HCT116 (cell line): ENCODE measurements at regions not wholly inside any gene's neighbourhood (a gene's known extent, or its start where the extent isn't known, plus 50 kb on each side); places are given as distances from the start of the nearest gene placed in this dataset.

Source experiments
- CEBPB ChIP-seq: IDR thresholded peaks from 2 replicates; pipeline ENCODE4 v1.6.1; 2012; ENCODE audit warnings: low read depth
- EZH2 ChIP-seq: fragments of 200-600 bp; sonication (generic); IDR thresholded peaks from 2 replicates; pipeline ENCODE4 v1.6.1; 2017; ENCODE audit warnings: antibody characterized with exemption, mixed run types
- FOSL1 ChIP-seq: IDR thresholded peaks from 2 replicates; pipeline ENCODE4 v1.6.1; 2012; ENCODE audit warnings: low read depth
- POLR2A ChIP-seq: IDR thresholded peaks from 2 replicates; pipeline ENCODE4 v1.7.0; 2011; ENCODE audit warnings: borderline replicate concordance; ENCODE audit not compliant: insufficient read depth, insufficient read length; ENCODE audit errors: extremely low read depth
- SP1 ChIP-seq: IDR thresholded peaks from 2 replicates; pipeline ENCODE4 v1.6.1; 2012; ENCODE audit warnings: low read depth
- YY1 ChIP-seq: IDR thresholded peaks from 2 replicates; pipeline ENCODE4 v1.6.1; 2011; ENCODE audit warnings: low read length, low read depth, moderate library complexity, mild to moderate bottlenecking; ENCODE audit not compliant: insufficient replicate concordance; ENCODE audit errors: extremely low read depth
- ZNF274 ChIP-seq: fragments of 200-500 bp; sonication (Bioruptor generic); IDR thresholded peaks from 2 replicates; pipeline ENCODE4 v1.6.1; 2014; ENCODE audit warnings: mild to moderate bottlenecking, low read depth, low read length, inconsistent platforms
- TF ChIP-seq, protein P1 (sequence below): IDR thresholded peaks from 2 replicates; pipeline ENCODE4 v1.6.1; 2012; ENCODE audit warnings: low read depth
- TF ChIP-seq, protein P2 (sequence below), 3 experiments: fragments of 200-600 bp in 1 of 3; sonication (generic) in 1 of 3; IDR thresholded peaks in 2 of 3; conservative IDR thresholded peaks in 1 of 3; 2 replicates each; pipeline ENCODE4 v1.5.1; 2012 to 2017; ENCODE audit warnings: low read depth in 2 of 3, low read length in 2 of 3, antibody characterized with exemption in 1 of 3, borderline replicate concordance in 1 of 3, control low read depth in 1 of 3, mild to moderate bottlenecking in 1 of 3, mixed read lengths in 1 of 3, mixed run types in 1 of 3, moderate library complexity in 1 of 3; ENCODE audit not compliant: insufficient read depth in 1 of 3
- TF ChIP-seq, protein P3 (sequence below): IDR thresholded peaks from 2 replicates; pipeline ENCODE4 v1.6.1; 2012

DNA sequence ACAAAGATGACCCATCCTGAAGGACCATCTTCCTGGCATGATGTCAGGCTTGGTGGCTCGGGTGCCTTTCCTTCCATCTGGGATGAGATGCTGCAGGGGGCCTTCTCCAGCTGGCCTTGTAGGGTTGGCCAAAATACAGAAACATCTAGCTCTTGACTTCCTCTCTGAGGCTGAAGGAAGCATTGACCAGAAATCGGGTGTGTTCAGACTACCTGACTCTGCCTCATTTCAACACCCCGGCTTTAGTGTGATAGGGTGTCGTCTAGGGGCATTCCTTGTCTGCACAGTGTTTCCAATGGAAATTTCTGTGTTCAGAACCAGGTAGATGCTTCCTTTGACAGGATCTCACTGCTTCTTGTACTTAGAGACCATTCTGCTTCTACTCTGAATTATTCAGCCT lies 115.7 kb upstream of the SPRED2 start:
- TF ChIP-seq POLR2A (no peak), EZH2 (no peak), CEBPB (no peak), ZNF274 (no peak), SP1 (no peak), FOSL1 (no peak), YY1 (no peak)
- TF ChIP-seq, protein P1, sequence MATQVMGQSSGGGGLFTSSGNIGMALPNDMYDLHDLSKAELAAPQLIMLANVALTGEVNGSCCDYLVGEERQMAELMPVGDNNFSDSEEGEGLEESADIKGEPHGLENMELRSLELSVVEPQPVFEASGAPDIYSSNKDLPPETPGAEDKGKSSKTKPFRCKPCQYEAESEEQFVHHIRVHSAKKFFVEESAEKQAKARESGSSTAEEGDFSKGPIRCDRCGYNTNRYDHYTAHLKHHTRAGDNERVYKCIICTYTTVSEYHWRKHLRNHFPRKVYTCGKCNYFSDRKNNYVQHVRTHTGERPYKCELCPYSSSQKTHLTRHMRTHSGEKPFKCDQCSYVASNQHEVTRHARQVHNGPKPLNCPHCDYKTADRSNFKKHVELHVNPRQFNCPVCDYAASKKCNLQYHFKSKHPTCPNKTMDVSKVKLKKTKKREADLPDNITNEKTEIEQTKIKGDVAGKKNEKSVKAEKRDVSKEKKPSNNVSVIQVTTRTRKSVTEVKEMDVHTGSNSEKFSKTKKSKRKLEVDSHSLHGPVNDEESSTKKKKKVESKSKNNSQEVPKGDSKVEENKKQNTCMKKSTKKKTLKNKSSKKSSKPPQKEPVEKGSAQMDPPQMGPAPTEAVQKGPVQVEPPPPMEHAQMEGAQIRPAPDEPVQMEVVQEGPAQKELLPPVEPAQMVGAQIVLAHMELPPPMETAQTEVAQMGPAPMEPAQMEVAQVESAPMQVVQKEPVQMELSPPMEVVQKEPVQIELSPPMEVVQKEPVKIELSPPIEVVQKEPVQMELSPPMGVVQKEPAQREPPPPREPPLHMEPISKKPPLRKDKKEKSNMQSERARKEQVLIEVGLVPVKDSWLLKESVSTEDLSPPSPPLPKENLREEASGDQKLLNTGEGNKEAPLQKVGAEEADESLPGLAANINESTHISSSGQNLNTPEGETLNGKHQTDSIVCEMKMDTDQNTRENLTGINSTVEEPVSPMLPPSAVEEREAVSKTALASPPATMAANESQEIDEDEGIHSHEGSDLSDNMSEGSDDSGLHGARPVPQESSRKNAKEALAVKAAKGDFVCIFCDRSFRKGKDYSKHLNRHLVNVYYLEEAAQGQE, result no peak
- TF ChIP-seq, protein P2, sequence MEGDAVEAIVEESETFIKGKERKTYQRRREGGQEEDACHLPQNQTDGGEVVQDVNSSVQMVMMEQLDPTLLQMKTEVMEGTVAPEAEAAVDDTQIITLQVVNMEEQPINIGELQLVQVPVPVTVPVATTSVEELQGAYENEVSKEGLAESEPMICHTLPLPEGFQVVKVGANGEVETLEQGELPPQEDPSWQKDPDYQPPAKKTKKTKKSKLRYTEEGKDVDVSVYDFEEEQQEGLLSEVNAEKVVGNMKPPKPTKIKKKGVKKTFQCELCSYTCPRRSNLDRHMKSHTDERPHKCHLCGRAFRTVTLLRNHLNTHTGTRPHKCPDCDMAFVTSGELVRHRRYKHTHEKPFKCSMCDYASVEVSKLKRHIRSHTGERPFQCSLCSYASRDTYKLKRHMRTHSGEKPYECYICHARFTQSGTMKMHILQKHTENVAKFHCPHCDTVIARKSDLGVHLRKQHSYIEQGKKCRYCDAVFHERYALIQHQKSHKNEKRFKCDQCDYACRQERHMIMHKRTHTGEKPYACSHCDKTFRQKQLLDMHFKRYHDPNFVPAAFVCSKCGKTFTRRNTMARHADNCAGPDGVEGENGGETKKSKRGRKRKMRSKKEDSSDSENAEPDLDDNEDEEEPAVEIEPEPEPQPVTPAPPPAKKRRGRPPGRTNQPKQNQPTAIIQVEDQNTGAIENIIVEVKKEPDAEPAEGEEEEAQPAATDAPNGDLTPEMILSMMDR (IDR thresholded peaks at IDR 0.05 in 2 of 3, conservative IDR thresholded peaks at IDR 0.05 in 1 of 3; ENCODE audit: borderline replicate concordance in 1 of 3, insufficient read depth in 1 of 3, low read depth in 2 of 3, low read length in 2 of 3), result no peak
- TF ChIP-seq, protein P3, sequence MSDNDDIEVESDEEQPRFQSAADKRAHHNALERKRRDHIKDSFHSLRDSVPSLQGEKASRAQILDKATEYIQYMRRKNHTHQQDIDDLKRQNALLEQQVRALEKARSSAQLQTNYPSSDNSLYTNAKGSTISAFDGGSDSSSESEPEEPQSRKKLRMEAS, result no peak
